OCI-LY3 (cell line): ENCODE measurements at regions not wholly inside any gene's neighbourhood (a gene's known extent, or its start where the extent isn't known, plus 50 kb on each side); places are given as distances from the start of the nearest gene placed in this dataset.

Experiments used
- H2AFZ ChIP-seq: fragments of 200-600, 300-600 bp; shearing (Covaris generic); 2 replicates; pipeline ENCODE4 v1.6.0; 2014; ENCODE audit warnings: antibody characterized with exemption, low read depth, low read length
- H3K27ac ChIP-seq: fragments of 200-600, 300-600 bp; sonication (generic); 2 replicates; pipeline ENCODE4 v1.5.1; 2014; ENCODE audit warnings: mild to moderate bottlenecking, low read length, moderate library complexity, mixed read lengths
- H3K27me3 ChIP-seq: fragments of 200-600, 300-600 bp; sonication (generic); 2 replicates; pipeline ENCODE4 v1.6.1; 2014; ENCODE audit warnings: low read depth, low read length, mixed read lengths
- H3K36me3 ChIP-seq: fragments of 200-600, 300-600 bp; sonication (generic); replicated peaks from 2 replicates; pipeline ENCODE3; 2014; ENCODE audit warnings: low read depth, low read length, mixed read lengths
- H3K4me1 ChIP-seq: fragments of 300-600, 200-600 bp; sonication (generic); 2 replicates; pipeline ENCODE4 v1.6.1; 2014; ENCODE audit warnings: low read length, mixed read lengths
- H3K4me2 ChIP-seq: fragments of 200-600, 300-600 bp; sonication (generic); 2 replicates; pipeline ENCODE4 v1.6.1; 2014; ENCODE audit warnings: low read length, mixed read lengths
- H3K4me3 ChIP-seq: fragments of 300-600, 200-600 bp; sonication (generic); 2 replicates; pipeline ENCODE4 v1.5.1; 2014; ENCODE audit warnings: antibody characterized with exemption, mild to moderate bottlenecking, low read length, moderate library complexity
- H3K79me2 ChIP-seq: fragments of 300-600, 200-600 bp; shearing (Covaris generic); 2 replicates; pipeline ENCODE4 v1.6.1; 2014; ENCODE audit warnings: mild to moderate bottlenecking, low read length, mixed read lengths
- H3K9ac ChIP-seq: fragments of 300-600, 200-600 bp; shearing (Covaris generic); 2 replicates; pipeline ENCODE4 v1.6.0; 2014; ENCODE audit warnings: mild to moderate bottlenecking, low read length, moderate library complexity
- H3K9me3 ChIP-seq: fragments of 200-600, 300-600 bp; shearing (Covaris generic); 2 replicates; pipeline ENCODE4 v1.6.1; 2014; ENCODE audit warnings: low read length, mixed read lengths; ENCODE audit not compliant: insufficient read depth
- H4K20me1 ChIP-seq: fragments of 200-600, 300-600 bp; sonication (generic); 2 replicates; pipeline ENCODE4 v1.6.1; 2016; ENCODE audit warnings: low read length, mixed read lengths; ENCODE audit not compliant: insufficient read depth
- CTCF ChIP-seq: fragments of 200-600, 300-600 bp; sonication (generic); IDR thresholded peaks from 2 replicates; pipeline ENCODE4 v1.5.1; 2014; ENCODE audit warnings: antibody characterized with exemption, low read length, low read depth
- EZH2phosphoT487 ChIP-seq: fragments of 200-600 bp; shearing (Covaris generic); IDR thresholded peaks from 2 replicates; pipeline ENCODE4 v1.6.1; 2018; ENCODE audit warnings: antibody characterized with exemption, mixed run types, low read depth

- no peaks in the 10 kb centered on the region for H4K20me1 ChIP-seq
- H3K79me2 ChIP-seq: no peaks in the 10 kb centered on the region
- H3K27me3 ChIP-seq: no peaks in the 10 kb centered on the region
- no peak for TF ChIP-seq CTCF
- TF ChIP-seq EZH2phosphoT487: no peak
- no peak overlapping the region for H2AFZ ChIP-seq
- H3K36me3 ChIP-seq: no peaks in the 10 kb centered on the region
- H3K4me2 ChIP-seq: no peak overlapping the region
- H3K27ac ChIP-seq: no peak overlapping the region
- H3K9ac ChIP-seq: no peak overlapping the region
- H3K4me1 ChIP-seq: no peaks in the 10 kb centered on the region
- no peak overlapping the region for H3K4me3 ChIP-seq
- H3K9me3 ChIP-seq: no peaks in the 10 kb centered on the region
Observed at GRCh38 chr10:84994722-84995121, 666.3 kb downstream of the CCSER2 start.

DNA sequence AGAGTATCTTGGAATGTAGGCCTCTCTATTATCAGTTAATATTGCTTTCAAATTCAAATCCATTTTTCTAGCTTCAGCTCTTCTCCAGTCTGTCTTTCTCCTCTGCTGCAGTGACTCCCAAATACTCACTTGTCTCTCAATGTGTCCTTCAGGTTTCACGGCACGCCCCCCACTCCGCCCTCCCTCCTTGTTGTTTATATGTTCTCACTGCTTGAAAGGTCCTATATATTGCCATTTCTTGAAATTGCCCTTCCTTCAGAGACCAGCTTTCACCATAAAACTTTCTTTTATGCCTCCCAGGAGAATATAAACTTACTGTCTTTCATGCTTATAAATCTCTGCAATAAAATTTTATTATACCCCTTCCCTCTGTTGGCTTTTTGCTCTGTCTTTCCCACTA lies 668.2 kb downstream of the CCSER2 start:
- Histone ChIP-seq H3K36me3 (no peaks in the 10 kb centered on the region), H3K79me2 (no peaks in the 10 kb centered on the region), H3K9me3 (no peaks in the 10 kb centered on the region), H3K27me3 (no peaks in the 10 kb centered on the region), H2AFZ (no peak overlapping the region), H3K27ac (no peak overlapping the region), H4K20me1 (no peaks in the 10 kb centered on the region), H3K9ac (no peak overlapping the region), H3K4me1 (no peaks in the 10 kb centered on the region), H3K4me2 (no peak overlapping the region), H3K4me3 (no peak overlapping the region)
- TF ChIP-seq EZH2phosphoT487 (no peak), CTCF (no peak)

DNA sequence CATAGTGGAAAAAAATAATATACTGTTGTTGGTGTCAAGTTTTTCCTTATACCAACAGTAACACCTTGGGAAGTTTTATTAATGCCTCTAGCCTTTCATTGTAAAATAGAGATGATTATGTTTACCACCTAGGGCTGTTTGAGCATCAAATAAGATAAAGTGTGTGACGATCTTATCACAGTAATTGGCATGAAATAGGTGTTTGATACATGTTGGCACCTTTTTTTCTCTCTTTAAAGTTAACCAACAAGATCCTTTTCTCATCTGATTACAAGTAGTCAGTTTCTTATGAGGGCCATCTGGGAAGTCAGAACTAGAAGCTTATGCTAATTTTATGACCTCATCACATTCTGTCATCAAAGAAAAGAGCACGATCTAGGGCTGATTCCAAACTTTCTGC lies 669.5 kb downstream of the CCSER2 start:
- Histone ChIP-seq H3K27ac (no peak overlapping the region), H3K4me2 (no peak overlapping the region), H3K79me2 (no peaks in the 10 kb centered on the region), H2AFZ (no peak overlapping the region), H4K20me1 (no peaks in the 10 kb centered on the region), H3K27me3 (no peaks in the 10 kb centered on the region), H3K4me3 (no peak overlapping the region), H3K9me3 (no peaks in the 10 kb centered on the region), H3K9ac (no peak overlapping the region), H3K4me1 (no peaks in the 10 kb centered on the region), H3K36me3 (no peaks in the 10 kb centered on the region)
- no peak for TF ChIP-seq CTCF

DNA sequence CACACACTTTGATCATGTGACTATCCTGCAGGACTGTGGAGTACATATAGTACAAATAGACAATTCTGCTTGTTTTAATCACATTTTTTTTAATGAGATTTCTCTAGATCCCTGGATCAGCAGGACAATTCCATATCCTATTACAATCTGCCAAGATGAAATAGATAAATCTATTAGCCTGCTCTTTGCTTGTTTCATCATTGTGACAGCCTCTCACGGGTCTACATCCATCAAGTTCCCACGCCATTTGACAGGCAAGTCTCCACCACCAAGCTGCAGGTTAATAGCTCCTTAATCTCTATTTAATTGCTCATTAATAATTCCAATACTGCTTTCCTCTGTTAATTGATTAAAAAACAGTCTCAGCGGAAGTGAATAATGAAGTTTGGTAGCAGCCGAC lies 671.5 kb downstream of the CCSER2 start:
- H3K9me3 ChIP-seq: no peaks in the 10 kb centered on the region
- H3K4me2 ChIP-seq: no peak overlapping the region
- no peaks in the 10 kb centered on the region for H3K27me3 ChIP-seq
- no peak overlapping the region for H3K9ac ChIP-seq
- no peaks in the 10 kb centered on the region for H3K4me1 ChIP-seq
- TF ChIP-seq CTCF (no peak), EZH2phosphoT487 (no peak)
- no peak overlapping the region for H3K4me3 ChIP-seq
- no peak overlapping the region for H3K27ac ChIP-seq
- no peak overlapping the region for H2AFZ ChIP-seq
- no peaks in the 10 kb centered on the region for H3K79me2 ChIP-seq
- H4K20me1 ChIP-seq: no peaks in the 10 kb centered on the region
- H3K36me3 ChIP-seq: no peaks in the 10 kb centered on the region
